GM03348 (cell line): ENCODE measurements at regions not wholly inside any gene's neighbourhood (a gene's known extent, or its start where the extent isn't known, plus 50 kb on each side); places are given as distances from the start of the nearest gene placed in this dataset.
"Not testable (repeated sequence)": the region's sequence is repeated elsewhere in the genome, so short reads cannot be mapped to it uniquely, and the experiment has no call there.

Experiments used
- DNase-seq: peaks from one replicate; pipeline ENCODE4 v3.0.0; 2012; ENCODE audit warnings: low spot score

DNA sequence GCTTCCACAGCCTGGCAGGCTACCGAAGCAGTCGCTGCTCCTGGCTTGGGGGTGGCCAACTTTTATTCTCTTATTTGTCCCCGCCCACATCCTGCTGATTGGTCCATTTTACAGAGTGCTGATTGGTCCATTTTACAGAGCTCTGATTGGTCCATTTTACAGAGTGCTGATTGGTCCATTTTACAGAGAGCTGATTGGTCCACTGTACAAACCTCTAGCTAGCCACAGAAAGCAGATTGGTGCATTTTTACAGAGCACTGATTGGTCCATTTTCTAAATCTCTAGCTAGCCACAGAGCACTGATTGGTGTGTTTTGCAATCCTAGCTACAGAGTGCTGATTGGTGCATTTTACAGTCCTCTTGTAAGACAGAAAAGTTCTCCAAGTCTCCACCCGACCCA is 187.9 kb upstream of the TOM1L1 start:
- DNase-seq, result not testable (repeated sequence)

DNA sequence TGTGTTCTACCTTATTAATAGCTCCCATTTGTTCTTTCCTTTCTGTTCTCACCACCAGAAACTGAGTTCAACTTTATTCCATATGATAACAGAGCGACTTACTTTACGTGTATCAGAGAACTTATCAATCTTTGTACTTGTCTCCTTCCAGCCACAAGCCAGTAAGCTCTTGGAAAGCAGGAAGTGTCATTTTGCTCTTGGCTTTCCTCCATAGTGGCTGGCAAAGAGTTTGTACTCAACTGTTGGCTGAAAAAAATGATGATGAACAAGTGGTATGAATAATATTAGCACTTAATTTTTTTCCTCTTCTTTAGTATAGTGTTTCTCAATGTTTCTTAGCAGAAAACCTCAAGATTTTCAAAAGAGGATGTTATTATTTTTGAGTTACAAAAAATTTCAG is 182.4 kb upstream of the TOM1L1 start:
- DNase-seq, result no peak

DNA sequence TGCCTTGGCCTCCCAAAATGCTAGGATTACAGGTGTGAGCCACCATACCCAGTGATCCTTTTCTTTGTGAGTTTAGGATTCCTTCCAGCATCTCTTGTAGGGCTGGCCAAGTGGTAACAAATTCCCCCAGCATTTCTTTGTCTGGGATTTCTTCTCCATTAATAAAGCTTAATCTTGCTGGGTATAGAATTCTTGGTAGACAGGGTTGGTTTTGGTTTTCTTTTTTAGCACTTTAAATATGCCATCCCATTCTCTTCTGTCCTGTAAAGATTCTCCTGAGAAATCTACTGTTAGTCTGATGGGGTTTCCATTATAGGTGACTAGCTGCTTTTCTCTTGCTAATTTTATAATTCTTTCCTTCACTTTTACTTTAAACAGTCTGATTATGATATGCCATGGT is 173.0 kb upstream of the TOM1L1 start:
- DNase-seq, result no peak

DNA sequence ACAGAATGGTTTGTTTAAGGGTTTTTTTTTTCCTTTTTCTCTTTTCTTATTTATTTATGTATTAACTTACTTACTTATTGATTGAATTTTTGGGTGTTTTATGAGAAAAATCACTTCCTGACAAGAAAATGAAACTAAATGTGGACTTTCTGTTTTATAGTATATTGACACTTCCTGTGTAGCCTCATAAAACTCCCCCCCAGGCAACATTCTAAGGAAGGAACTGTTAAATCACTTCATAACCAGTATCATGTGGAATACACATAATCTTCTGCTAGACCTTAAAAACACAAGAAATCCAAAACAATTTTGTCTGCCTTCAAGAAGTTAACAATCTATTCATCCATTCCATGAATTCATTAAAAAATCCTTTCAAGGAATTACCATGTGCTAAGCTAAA is 164.1 kb upstream of the TOM1L1 start:
- no peak for DNase-seq

DNA sequence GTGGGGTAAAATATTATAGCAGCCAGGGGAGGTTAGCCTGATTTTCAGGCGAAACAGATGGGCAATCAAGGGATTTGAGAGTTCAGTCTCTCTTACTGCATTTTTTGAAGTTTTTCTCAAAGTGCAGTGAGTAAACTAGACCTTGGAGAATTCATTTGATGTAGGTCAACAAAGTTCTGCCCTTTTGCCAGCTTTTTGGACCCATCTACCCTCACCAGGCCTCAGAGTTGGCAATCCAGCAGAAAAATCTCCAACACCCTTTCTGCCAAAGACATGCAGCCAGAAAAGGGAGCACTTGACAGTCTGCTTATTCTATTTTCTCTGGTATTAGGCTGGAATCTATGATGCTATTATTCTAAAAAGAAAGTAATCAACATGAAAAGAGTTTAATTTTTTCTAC is 162.2 kb upstream of the TOM1L1 start:
- DNase-seq, result no peak

DNA sequence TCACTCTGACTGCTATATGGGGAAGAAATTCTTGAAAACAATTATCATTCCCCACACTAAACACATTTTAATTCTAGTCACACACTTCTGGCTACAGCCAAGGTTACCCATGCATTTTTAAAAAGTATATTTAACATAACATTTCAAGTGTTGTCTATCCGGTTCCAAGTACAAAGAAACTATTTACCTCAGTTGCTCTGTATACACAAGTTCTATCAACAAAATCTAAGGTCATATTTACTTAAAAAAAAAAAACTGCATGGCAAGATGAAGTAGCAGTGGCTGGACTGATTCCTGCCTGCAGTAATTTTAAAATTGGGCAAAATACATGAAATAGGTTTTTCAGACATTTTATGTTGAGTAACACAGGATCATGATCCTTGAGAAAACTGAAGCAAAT is 155.9 kb upstream of the TOM1L1 start:
- DNase-seq, result no peak

DNA sequence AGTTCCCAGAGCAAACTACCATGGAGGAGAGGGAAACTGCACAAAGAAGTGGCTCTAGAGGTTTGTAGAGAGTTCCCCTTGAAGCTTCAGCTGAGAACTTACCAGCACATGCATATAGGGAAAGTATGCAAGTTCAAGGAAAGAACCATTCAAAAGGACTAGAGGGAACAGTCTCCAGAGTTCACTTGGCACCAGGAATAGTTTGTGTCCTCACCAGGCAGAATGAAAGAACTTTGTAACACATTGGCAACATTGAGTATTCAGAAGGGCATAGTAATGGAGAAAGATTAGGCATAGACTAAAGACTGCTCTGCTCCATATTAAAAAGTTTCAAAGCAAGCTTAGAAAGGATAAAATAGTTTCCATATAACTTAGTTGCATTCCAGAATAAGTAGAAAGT is 155.4 kb upstream of the TOM1L1 start:
- DNase-seq, result no peak

DNA sequence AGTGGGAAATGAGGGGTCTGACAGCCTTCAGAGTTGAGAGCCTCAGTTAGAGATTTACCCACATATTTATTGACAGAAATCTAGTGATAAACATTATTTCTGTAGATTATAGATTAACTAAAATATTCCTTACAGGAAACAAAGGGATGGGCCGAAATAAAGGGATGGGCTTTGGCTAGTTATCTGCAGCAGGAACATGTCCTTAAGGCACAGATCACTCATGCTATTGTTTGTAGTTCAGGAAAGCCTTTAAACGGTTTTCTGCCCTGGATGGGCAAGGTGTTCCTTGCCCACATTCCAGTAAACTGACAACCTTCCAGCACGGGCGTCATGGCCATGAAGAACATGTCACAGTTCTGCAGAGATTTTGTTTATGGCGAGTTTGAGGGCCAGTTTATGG is 154.8 kb upstream of the TOM1L1 start:
- DNase-seq, result no peak

DNA sequence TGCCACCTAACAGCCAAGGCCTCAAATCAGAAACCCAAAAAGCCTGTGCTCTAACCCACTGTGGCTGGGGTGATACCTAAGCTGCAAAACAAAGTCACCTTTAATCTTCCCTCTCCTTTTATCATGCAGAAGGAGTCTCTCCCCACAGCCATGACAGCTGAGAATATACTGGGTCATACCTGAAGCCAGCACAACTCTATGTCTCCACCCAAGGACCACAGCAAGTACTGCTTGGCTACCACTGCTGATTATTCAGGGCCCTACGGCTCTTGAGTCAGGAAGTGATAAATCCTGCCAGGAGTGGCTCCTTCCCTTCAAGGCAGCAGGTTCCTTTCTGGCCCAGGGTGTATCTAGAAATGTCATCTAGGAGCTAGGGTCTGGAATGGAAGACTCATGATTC is 151.5 kb upstream of the TOM1L1 start:
- no peak for DNase-seq

DNA sequence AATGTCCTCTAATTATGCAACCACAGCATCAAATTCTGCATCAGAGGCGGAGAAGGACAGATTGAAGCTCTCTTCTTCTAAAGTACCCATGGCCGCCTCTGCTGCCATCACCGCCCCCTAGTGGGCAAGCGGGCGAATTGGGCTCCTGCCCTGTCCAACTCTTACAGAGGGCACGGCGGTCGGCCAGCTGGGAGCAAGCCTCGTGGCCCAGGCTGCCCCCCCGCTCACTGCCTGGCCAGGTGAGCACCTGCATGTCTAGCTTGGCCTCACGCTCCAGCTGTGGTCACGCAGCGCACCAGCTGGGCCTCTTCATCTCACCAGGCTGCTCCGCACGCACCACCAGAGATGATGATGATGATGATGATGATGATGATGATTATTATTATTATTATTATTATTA is 146.1 kb upstream of the TOM1L1 start:
- no peak for DNase-seq

DNA sequence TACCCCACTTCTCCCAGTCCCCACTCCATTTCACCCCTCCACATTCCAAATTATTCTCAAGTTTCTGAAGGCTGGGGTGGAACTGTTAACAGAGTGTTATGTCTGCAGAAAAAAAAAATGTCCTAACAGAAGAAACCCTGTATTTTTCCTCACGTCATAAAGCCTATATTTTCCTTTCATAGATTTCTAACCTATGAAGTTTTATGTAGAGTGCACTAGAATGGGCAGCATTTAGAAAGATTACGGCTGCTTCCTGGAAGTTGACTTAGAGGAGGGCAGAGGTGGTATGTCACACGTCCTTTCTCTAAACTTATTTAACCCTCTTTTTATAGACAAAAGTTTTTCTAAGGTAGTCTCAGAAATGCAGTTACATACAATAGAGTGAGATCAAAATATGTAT is 139.8 kb upstream of the TOM1L1 start:
- no peak for DNase-seq

DNA sequence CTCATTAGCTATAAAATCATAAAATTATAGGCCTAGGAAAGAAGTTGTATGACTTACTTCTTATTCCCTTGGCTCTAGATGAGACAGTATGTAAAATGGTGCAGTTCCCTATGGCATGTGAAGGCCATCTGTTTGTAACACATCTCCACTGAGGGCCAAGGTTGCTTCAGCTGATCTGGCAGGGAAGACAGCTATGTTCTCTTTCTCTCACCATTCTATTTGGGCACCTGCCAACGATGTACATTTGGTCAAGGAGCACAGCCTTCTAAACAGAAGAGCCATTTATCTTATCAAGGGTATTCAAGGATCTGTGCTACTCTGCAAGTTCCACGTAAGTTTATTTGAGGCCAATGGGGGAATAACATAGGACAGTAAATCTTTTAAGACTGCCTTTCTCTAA is 129.8 kb upstream of the TOM1L1 start:
- no peak for DNase-seq

DNA sequence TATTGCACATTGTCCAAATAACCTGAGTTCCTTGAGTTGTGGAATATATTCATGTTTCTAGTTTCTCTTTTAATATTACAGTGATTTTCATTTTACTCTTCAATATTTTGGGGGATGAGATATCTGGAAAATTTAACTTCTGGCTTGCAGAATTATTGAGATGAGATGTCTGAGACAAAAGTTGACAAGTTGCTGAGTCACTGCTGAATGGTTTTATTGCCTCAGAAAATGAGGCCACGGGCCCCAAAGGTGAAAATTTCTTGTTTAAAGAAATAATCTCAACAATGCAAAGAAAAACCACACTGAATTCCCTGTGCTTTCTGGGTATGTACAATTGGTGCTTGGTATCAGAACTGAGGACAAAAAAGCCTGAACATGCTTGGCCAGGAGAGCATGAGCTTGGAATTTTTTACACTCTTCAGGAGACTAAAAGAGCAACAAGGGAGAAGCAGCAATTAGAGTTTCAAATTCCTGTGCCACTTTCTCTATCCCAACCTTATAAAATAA is 129.2 kb upstream of the TOM1L1 start:
- DNase-seq, result no peak

DNA sequence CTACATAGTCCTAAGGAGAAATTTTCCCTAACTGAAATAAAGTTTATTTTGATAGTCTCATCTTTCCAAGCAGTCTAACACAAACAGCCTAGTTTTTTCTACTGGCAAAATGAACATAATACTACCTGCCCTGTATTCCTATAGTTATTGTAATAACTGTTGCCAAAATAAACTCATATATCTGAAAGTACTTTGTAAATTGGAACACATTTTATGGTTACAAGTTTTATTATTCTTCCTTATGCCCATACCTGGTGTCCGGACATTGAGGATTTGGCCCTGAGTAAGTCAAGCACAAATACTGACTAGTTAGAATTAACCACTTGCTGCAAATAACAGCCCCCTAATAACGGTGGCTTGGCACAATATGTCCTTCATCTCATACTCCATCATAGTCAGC is 120.4 kb upstream of the TOM1L1 start:
- DNase-seq, result no peak

DNA sequence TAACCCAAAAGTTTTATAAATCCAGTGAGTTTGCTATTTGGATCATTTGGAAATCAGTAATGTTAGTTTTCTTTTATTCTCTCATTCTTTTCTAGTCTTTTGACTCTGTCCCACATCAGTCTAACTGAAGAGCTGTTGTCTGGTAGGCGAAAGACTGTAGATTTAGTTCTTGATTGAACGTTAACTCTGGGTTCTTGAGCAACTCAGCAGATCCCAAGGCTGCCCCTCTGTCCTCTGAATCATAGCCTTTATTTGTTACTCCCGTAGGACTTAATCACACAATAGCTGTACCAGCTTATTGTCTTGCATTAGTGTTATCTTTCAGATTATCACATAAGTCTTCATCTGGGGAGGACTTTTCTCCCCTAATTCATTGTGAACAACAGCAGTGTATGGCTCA is 119.3 kb upstream of the TOM1L1 start:
- DNase-seq, result no peak

DNA sequence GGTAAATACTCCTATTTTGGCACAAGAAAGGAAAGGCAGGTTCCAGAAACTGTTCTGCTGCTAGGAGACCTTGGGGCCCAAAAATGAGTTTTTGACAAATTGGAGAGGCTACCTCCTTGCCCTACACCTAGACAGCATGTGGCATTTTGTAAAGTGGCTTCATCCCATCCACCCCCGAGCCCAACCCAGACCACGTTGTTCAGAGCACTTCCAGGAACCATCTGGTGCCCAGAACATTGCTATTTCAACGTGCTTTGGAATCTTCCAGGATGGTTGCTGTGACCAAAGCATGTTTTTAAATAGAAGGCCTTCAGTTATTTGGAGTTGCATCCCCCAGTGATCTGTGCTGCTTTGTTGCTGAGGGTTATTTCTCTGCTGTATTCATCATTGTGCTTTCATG is 116.3 kb upstream of the TOM1L1 start:
- DNase-seq, result no peak

DNA sequence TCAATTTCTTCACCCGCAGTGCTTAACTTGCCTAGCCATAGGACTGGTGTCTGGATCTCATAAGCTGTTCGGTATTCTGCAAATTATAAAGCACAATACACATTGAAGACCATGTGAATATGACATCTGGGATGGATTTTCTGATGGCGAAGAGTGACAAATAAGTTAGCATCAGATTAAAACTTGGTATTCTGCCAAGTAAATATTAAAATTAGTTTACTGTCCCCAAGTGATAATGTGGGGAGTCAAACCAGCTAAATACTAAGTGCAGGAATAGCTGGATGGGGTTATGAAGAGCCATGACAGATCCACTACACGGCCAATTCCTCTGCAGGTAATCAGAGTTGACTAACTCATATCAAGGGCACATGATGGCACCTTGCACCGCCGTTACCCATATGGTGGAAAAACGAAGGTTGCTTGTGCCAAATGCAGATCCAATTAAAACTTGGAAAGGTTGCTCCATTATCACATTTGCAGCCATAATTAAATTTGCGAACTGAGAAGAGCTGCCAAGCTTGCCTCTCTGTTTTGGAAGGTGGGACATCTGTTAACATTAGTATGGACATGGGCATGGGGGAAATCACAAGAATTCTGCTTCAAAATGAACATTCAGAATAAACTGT is 114.9 kb upstream of the TOM1L1 start:
- no peak for DNase-seq

DNA sequence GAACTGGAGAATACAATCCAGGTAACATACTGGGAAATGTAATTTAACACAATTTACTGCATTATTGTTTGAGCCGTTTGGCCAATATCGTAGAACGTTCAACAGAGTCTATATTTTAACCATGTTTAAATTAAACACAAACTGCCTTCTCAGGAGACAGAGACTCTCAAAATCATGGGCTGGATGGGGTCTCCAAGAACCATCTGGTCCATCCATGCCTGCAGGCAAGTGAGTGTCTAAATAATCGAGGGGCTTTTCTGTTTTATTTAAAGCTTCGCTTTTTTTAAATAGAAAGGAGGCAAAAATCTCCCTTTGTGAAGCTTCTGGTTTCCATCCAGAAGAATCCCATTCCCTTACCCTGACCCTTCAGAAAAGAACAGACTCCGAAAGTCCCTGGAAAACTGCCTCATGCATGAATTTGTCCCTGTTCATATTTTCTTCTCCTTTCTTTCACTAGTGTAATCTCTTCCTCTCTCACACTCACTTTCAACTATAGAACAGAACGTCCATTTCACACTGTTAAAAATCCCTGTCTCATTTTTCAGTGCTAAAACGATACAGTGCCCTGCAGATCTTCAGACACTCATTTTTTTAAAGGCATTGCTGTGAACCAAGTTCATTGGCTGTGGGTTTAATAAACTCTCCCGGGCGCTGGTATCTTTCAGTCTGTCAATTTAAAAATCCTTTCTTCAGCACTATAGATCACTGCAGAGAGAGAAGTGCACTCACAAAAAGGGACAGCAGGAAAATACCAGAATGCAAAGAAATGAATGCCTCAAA is 111.4 kb upstream of the TOM1L1 start:
- DNase-seq, result no peak

DNA sequence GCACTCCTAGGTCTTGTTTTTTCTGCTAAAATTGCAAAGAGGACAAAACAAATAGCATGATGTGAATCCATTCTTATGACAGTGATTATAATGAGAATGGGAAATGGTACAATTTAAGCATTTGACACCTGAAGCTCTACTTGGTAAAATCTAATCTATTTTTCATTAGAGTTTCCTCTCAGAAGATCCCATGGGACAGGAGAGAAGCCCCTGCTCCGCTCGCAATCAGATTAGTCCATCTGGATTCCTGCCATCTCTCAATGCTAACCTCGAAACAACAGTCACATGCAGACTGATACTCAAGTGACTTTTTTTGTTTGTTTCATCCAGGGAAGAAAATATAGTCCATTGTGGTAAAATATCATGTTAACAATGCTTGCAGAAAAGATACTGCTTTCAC is 107.4 kb upstream of the TOM1L1 start:
- no peak for DNase-seq

DNA sequence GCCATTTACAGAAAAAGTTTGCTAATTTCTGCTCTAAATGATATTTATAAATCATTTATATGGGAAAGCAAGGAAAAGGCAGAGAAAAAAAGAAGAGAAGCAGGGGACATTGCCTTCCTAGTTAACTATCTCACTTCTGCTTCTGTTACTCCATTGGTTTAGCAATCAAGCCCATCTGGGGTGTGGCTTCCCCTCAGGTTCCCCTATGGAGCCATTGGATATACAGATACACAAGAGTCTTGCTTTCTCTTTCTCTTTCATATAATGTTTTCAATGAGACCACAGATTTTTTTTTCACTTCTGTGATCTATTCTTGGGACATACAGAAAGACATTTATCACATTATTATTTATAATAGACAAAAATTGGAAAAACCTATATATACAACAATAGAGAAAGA is 105.6 kb upstream of the TOM1L1 start:
- no peak for DNase-seq

DNA sequence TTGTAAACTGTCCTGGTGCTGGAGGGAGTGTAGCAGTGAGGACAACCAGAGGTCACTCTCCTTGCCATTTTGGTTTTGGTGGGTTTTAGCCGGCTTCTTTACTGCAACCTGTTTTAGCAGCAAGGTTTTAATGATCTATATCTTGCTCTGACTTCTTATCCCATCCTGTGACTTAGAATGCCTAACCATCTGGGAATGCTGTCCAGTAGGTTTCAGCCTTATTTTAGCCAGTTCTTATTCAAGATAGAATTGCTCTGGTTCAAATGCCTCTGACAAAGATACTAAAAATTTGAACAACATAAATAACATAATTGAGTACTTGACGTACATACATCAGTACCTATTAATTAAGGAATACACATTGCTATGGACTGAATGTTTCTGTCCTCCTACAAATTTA is 93.3 kb upstream of the TOM1L1 start:
- DNase-seq, result no peak

DNA sequence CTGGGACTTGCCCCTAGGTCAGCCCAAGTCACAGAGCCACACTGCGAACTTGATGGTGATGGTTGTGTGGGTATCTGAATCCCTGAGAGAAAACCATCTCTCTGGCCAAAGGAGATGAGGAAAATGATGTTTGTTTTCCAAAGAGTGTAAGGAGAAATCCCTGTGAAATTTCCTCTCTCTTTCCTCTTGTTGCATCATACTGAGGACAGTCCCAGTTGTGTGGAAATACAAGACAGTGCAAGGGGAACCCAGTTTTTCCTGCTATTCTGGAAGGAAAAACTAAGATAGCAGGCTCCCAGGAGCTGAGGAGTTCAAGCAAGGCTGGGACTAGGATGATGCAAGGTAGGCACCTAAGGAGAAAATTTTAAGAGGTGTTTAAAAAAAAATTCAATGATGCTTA is 86.8 kb upstream of the TOM1L1 start:
- no peak for DNase-seq

DNA sequence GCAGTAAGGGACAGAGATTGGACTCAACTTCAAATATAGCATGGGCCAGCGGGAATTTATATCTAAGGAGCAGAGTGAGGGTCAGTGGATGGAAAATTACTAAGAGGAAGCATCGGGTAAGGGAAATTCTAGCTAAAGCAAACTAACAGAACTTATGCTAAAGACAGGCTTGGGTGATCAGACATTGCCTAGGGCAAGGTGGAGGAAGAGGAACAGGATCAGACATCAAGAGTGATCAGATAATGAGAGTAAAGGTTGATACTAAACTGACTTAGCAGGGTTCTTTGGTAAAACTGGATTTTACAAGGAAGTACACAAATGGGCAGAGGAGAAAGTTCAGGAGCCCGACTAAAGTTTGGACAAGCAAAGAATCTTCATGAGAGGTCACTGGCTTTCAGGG is 86.3 kb upstream of the TOM1L1 start:
- DNase-seq, result no peak

DNA sequence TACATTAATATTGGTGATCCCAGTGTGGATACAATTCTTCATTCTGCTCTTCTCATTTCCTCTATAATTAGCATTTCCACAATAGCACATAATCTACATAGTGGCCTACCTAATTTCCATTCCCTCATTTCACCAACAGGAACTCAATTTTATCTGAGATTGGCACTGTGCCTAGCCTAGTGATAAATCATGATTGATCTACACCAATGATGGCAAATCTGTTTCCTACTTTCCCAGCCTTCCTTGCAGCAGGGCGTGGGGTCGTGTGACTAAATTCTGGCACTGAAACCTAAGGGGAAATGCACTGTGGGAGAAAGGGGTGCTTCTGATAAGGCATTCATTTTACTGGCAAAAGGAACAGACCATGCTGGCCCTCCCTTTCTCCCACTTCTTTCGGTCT is 66.6 kb upstream of the TOM1L1 start:
- no peak for DNase-seq
